GM18868 (cell line): ENCODE measurements at regions not wholly inside any gene's neighbourhood (a gene's known extent, or its start where the extent isn't known, plus 50 kb on each side); places are given as distances from the start of the nearest gene placed in this dataset.
"Not testable (repeated sequence)": the region's sequence is repeated elsewhere in the genome, so short reads cannot be mapped to it uniquely, and the experiment has no call there.

ENCODE experiments used
- ATAC-seq: cut with Tn5 transposase; IDR thresholded peaks from one replicate; pipeline ENCODE4 v1.9.1; 2021; ENCODE audit warnings: mild to moderate bottlenecking, moderate library complexity; ENCODE audit not compliant: unreplicated experiment

DNA sequence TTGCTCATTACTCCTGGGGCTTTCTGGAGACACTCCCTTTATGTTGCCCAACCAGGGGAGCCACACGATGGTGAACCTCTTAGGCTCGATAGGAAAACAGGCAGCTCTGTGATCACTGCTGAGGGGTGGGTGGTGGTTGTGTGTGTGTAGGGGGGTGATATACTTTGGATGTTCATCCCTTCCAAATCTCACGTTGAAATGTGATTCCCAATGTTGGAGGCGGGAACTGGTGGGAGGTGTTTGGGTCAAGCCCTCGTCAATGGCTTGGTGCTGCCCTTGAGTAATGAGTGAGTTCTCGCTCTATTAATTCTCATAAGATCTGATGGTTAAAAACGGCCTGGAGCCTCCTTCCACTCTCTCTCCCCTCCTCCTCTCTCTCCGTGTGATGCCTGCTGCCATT, 204.0 kb upstream of the B3GAT1 start:
- ATAC-seq = no peak

DNA sequence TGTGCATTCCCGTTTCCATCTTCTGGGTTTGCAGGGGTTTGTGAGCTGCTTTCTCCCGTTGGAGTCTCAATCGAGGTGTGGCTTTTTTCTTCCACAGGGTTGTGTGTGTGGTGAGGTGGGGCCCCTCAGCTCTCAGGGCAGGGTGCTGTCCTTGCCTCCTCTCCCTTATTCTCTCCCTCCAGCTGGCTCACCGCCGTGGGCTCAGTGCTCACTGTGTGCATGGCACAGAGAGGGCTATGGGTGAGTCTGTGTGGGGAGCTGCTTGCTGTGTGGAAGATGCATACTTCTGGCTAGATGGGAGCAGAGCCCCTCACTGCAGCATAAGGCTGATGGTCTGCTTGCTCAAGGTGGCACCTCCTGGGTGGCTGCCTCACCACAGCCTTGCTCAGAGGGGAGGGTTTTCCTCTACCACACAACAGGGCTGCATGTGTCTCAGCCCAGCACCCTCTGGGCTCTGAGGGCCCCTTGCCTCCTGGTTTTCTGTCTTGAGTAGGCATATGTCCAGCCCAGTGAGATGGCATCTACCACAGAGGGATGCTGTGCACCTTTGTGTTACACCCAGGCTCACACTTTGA, 203.1 kb upstream of the B3GAT1 start:
- ATAC-seq = no peak

DNA sequence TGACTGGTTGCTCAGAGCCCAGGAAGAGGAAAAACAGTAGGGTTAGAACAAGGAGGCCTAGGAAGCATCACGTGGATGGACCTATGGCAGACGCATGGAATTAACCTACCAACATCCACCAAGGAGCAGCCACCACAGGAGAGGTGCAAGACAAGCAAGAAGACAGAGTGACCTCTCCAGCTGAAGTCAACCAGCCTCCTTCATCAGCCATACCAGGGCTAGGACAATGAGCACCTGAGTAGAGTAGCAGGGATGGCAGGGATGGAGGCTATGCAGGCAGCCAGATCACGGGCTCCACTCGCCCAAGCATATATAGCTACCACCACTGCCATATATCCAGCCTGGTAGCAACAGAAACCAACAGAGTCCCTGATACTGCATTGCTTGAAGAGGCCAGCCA, 202.1 kb upstream of the B3GAT1 start:
- no peak for ATAC-seq

DNA sequence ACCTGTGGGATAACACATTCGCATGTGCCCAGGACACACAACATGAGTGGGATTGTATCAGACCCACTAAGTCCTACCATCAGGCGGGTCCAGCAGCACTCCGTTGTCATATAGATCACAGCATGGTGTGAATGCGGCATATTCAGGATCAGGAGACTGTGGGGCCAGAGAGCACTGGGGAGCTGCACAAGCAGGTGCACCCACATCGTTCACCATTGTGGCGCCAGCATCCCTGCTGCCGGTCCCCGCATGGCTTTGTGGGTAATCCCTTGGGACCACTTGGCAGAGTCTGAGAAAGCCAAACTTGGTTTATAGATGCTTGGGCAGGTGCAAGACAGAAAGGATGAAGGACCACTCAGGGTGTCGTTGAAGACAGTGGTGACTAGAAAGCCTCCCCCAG, 201.6 kb upstream of the B3GAT1 start:
- ATAC-seq = no peak

DNA sequence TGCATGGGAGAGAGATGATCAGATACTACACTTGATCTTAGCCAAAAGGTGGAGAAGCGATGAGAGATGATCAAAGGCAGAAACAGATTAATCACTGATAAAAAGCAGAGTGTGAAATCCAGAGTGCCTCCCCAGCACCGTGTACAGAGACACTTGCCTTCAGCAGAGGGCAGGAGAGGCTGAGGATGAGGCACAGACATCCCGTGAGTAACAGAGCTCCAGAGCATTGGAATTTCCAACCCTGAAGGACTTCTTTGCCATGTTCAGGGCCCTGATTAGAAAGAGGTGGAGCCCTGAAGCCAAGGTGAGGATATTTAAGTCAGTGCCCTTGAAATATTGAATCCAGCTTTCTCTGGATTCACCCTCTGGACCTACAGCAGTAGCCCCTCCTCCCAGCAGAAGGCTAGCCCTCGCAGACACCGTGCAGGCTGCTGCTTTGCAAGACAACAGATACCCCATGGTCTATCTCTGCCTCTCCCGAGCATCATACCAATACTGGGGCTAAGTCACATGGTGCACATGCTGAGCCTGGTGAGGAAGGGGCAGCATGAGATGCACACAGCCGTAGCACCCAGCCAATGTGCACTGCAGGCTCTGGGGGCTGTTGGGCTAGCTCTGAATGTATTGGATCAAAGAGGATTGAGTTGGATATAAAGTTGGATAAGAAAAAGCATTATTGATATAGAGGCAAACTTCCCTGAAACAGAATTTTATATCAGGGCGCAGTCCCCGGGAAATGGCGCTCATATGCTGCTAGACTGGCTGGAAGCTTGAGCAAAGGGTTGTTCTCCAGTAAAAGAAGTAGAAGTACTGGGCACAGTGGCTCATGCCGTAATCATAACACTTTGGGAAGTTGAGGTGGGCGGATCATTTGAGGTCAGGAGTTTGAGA, 200.3 kb upstream of the B3GAT1 start:
- ATAC-seq = no peak

DNA sequence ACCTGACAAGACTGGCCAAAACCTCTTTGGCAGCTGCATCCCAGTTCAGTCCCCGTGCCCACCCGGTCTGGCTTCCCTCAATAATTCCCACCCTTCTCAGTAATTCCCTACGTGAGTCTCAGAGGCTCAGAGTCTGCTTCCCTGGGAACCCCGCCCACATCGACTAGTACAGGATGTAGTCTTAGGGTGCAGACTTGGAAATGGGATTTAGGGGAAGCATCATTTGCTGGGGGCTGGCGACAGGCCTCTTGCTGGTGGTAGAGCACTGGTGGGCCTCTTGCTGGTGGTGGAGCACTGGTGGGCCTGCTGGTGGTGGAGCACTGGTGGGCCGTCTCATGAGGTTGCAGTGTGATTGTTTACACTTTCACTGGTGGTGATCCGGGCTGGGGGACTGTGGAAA, 199.5 kb upstream of the B3GAT1 start:
- no peak for ATAC-seq

DNA sequence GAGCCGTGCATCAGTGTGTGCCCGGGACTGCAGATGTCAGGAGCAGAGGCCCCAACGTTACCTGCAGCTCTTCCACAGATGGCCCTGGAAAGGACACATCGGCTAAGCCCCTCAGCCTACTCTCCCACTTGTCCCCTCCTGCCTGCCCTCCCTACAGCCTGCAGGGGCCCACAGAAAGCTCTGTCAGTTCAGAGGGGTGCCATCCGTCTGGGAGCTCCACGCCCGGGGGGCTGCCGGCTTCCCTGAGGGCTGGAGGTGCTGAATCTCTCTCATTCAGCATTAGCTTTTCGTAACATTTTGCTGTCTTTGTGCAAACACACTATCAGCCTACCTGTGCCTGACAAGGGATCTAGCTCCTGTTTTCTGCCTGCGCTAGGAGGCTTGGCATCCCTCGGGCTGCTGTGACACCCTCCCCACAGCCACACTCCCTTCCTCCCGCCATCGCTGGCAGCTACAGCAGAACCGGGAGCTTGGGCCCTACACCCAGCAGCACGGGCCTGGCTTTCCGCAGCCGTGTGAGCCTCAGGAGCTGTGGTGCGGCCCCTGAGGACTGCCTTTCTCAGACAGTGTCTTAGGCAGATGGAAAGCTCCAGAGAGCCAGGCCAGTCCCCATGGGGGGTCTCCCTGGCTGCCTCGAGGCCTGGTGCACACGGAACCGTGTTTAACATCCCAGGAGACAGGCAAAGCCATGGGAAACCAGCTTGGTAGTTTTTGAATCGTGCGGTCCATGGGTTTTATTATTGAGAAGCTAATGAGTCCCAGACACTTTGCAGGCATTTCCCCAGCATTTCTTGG, 198.3 kb upstream of the B3GAT1 start:
- no peak for ATAC-seq

DNA sequence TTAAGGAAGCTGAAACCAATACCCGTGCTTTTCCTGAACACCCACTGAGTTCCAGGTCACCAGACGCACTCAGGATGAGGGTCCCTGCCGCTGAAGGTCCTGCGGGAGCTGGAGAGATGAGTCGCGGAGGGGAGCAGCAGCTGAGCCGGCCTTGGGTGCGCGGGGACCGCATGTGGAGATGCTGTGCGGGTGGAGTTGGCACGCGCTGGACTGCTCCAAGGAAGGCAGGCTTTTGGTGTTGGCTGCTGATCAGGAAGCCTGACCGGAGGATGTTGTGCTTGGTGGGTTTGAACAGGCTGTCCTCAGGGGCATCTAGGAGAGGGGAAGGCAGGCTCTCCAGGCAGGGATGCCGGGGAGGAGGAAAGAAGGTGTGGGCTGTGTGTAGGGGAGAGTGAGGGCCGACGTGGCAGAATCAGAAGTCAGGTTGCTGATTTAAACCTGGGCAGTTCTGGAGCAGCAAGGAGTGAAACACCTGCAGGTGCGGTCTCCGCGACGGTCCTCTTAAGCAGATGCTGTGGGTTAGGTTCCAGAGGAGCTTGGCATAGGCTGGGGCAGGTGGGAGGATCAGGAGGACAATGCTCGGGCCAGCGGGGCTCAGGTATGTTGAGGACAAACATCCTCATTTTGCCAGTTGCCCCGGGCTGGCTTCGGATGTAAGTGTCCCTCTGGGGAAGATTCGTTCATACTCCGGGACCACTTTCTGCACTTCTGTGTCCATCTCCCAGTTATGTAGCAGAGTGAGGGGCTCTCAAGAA, 197.5 kb upstream of the B3GAT1 start:
- no peak for ATAC-seq

DNA sequence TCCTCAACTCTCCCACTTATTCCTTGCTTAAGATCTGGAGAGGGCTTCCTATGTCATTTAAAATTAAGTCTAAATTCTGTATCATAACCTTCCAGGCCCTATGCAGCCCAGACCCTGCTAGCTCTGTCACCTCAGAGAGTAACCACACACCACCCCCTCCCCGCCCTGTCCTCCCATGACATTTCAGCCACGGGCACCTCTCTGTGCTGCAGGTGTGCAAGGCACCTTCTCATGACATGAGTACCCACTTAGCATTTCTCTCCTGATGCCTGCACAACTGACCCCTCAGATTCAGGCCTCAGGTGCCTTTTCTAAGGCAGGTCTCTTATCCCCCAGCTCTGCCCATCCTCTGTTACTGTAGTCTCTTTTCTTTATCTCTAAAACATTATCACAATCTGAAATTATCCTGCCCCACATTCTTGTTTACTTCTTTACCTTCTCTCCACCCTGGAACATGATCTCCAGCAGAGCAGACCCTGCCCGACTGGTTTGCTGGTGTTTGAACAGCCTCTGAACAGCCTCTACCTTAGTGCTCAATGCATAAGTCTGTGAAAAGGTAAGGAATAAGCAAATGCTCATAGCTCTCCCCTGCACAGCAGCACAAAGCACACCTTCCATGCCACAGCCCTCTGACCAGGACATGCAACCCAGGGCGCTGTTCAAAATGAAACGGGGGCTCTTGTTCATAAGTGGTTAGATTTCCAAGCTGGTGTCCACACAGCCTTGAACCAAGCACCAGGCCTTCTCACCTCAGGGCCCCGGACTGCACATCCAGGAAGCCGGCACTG, 196.1 kb upstream of the B3GAT1 start:
- ATAC-seq = no peak

DNA sequence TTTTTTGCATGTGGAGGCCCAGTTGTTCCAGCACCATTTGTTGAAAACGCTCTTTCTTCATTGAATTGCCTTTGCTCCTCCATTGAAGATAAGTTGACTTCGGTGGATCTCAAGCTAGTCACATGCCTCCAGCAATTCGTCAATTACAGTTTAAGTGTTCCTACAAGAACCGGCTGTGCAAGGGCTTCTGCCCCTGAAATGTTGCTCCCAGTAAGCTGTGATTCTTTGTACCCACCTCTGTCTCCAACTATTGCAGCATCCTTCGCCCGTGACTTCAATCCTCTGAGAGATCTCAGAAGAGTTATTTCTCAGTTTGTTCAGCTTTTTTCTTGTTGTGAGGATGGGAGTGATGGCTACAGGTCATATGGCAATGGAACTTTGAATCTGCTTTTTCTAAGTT, 194.2 kb upstream of the B3GAT1 start:
- no peak for ATAC-seq

DNA sequence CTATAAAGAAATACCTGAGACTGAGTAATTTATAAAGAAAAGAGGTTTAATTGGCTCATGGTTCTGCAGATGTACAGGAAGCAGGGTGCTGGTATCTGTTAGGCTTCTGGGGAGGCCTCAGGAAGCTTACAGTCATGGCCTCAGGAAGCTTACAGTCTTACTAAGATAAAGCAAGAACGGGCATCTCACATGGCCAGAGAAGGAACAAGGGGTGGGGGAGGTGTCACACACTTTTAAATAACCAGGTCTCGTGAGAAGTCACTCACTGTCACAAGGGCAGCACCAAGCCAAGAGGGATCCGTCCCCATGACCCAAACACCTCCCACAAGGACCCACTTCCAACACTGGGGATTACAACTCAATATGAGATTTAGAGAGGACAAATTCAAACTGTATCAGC, 192.8 kb upstream of the B3GAT1 start:
- ATAC-seq = no peak

DNA sequence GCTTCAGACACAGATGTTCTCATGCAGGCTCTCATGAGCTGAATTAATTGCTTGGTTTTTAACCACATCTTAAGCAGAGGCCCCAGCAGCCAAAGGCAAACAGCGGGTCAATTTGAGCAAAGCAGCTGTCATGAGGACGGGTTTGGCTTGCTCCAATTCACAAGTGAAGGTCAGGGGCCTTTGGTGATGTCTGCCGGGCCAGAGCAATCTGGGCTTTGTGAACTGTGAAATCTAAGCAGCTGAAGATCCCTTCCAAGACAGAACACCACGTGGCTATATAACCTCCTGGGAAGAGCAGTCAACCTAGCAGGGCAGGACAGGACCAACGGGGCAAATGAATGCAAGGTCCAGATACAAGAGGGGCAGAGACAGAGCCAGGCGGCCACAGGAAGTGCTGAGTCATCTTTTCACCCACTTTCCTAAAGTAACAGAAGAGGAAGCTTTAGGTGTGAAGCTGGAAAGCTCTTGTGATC, 187.3 kb upstream of the B3GAT1 start:
- ATAC-seq = no peak

DNA sequence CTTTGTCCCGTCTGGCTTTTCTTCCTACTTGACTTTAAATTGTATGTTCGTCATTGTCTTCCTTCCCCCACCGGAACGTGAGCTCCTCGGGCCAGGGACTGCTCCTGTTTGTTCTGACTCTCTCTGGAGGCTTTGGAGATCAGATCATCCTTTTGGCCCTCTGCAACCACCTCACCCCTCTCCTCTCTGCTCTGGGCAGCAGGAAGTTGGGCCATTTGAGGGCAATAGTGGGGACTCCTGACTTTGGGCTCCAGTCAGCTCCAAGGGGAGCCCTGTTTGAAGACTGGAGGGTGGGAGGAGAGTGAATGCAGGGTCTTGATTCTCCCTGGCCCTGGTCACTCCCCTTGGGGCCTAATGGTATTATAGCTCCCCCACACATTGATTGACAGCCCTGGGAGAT, 186.3 kb upstream of the B3GAT1 start:
- ATAC-seq = no peak

DNA sequence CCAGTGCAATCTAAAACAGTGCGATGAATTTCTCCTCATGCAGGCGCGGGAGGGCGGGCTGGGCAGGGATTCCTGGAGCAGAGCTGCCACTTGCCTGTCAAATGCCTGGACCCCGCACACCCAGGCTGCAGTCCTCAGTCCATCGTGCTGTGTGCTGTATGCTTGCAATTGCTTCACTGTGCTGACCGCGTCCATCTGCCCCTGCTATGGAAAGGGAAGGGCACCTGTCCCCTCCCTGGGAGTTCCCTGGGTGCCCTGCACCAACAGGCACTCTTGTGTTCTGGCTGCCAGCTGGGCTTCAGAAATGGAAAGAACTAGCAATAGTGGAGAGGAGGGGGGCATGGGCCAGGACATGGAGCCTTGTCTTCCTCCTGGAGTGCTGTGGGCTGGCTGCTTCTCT, 185.4 kb upstream of the B3GAT1 start:
- ATAC-seq = no peak

DNA sequence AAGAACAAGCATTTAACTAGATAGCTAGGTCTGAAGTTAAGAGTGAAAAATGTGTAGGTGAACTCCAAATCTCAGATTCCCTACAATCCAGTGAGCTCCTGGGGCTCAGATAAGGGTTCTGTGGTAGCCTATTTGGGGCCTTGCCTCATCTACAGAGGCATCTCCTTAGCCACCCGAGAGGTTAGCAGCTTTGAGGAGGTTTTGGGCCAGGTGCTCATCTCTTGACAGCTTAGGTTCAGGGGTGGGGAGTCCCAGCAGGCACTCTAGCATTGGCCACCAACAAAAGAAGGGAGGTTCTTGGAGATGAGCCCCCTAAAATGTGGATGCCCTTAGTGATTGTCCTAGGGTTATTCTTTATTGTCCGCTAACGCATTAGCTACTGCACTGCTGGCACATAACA, 184.4 kb upstream of the B3GAT1 start:
- ATAC-seq = no peak

DNA sequence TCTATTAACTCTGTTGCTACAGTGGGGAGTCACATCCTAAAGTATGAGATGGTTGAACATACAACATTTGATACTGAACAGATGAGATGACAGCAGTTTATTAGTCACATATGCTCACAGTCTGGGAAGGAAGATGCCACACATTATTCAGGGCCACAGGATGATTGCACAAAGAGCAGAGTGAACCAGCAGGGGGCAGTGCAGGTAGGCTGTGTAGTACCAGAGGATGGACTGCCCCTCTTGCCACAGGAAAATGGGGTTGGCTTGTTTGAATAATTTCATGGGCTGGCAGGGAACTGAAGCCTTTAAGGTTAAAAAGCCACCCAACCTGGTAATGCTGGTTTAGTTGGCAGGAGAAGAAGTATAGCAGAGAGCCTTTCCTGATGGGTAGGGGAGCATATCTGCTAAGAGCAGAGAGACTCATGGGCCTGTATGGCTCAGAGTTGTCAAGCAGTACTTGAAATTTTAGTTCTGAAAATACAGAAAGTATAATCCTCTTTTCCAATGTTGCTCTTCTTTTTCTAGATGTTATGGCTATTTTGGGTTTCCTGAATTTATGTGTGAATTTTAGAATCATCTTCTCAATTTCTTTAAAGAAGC, 180.4 kb upstream of the B3GAT1 start:
- peak; percentile 58 for ATAC-seq

DNA sequence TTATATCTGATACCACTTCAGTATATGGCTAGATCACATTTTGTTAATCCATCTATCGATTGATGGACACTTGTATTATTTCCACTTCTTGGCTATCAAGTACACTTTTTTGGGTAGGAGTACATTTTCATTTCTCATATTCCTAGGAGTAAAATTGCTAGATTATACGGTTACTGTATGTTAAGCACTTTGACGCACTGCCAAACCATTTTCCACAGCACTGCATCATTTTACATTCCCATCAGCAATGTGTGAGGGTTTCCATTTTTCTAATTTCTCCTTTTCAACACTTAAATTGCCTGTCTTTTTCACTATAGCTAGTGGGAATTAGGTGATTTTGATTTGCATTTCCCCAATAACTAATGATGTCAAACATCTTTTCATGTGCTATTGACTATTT, 179.3 kb upstream of the B3GAT1 start:
- ATAC-seq = no peak

DNA sequence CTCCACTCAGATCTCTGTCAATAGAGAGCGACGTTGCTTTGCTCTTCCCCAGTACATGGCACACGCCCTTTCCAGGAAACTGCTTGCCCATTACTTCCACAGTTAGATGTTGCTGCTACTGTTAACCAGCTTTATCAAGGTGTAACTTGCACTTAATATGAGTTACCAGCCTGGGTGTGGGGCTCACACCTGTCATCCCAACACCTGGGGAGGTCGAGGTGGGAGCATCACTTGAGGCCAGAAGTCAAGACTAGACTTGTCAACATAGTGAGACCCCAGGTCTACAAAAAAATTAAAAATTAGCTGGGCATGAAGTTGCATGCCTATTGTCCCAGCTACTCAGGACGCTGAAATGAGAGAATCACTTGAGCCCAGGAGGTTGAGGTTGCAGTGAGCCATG, 177.1 kb upstream of the B3GAT1 start:
- no peak for ATAC-seq

DNA sequence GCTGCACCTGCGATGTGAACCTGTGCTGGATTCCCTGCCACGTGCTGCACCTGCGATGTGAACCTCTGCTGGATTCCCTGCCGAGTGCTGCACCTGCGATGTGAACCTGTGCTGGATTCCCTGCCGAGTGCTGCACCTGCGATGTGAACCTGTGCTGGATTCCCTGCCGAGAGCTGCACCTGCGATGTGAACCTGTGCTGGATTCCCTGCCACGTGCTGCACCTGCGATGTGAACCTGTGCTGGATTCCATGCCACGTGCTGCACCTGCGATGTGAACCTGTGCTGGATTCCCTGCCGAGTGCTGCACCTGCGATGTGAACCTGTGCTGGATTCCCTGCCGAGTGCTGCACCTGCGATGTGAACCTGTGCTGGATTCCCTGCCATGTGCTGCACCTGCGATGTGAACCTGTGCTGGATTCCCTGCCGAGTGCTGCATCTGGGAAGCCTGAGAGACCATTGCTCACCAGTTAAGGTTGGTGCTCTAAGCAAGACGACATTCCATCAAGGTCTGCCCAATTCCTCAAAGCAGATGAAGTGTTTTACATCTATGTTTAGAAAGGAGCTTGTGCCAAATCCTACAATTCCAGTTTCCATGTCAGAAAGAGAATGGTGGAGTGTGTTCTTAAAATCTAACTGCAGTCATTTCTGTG, 176.5 kb upstream of the B3GAT1 start:
- not testable (repeated sequence) for ATAC-seq
